ENCODE measurements at regions not wholly inside any gene's neighbourhood (a gene's known extent, or its start where the extent isn't known, plus 50 kb on each side); places are given as distances from the start of the nearest gene placed in this dataset.

GRCh38 chr3:189458528-189458927 lies 172.7 kb upstream of the TP63 start (continued):
- TF ChIP-seq PRDM6 (tag by site-specific recombination; IDR thresholded peaks at IDR 0.05) (peak; percentile 68; the same call in 1 of the 2 replicates), ZBTB21 (tag by site-specific recombination; IDR thresholded peaks at IDR 0.05) (0 out of 2 replicates have a peak, but pooled peaks have one; percentile 49), ZNF133 (tag by site-specific recombination; IDR thresholded peaks at IDR 0.05) (no peak), ZNF175 (tag by site-specific recombination; IDR thresholded peaks at IDR 0.05) (no peak), MYNN (tag by site-specific recombination; IDR thresholded peaks at IDR 0.05; ENCODE audit: borderline replicate concordance) (0 out of 2 replicates have a peak, but pooled peaks have one; percentile 31), ZNF157 (tag by site-specific recombination; IDR thresholded peaks at IDR 0.05) (no peak), GLI4 (tag by site-specific recombination; IDR thresholded peaks at IDR 0.05) (0 out of 2 replicates have a peak, but pooled peaks have one; percentile 33), SP7 (tag by site-specific recombination; IDR thresholded peaks at IDR 0.05) (peak; percentile 96), ZNF549 (tag by site-specific recombination; IDR thresholded peaks at IDR 0.05) (no peak), ZBTB1 (tag by site-specific recombination; IDR thresholded peaks at IDR 0.05) (no peak), ZSCAN4 (tag by site-specific recombination; IDR thresholded peaks at IDR 0.05) (peak; percentile 49; the same call in 1 of the 2 replicates), ZNF600 (tag by site-specific recombination; IDR thresholded peaks at IDR 0.05) (peak; percentile 88), ZNF449 (tag by site-specific recombination; IDR thresholded peaks at IDR 0.05) (peak; percentile 29; the same call in 1 of the 2 replicates), ZBTB8A (tag by site-specific recombination; IDR thresholded peaks at IDR 0.05) (peak; percentile 53; the same call in 1 of the 2 replicates), TSHZ1 (tag by site-specific recombination; IDR thresholded peaks at IDR 0.05; ENCODE audit: borderline replicate concordance) (peak; percentile 72), ZBTB44 (tag by site-specific recombination; IDR thresholded peaks at IDR 0.05) (peak; percentile 17; the same call in 1 of the 2 replicates), ZNF184 (tag by site-specific recombination; IDR thresholded peaks at IDR 0.05) (no peak), PRDM1 (tag by site-specific recombination; IDR thresholded peaks at IDR 0.05) (no peak), KLF10 (tag by site-specific recombination; IDR thresholded peaks at IDR 0.05) (no peak), ZFP37 (tag by site-specific recombination; IDR thresholded peaks at IDR 0.05) (peak; percentile 91), ZNF37A (tag by site-specific recombination; IDR thresholded peaks at IDR 0.05) (no peak), BCL11A (tag by site-specific recombination; IDR thresholded peaks at IDR 0.05; ENCODE audit: low read depth) (no peak), ZNF610 (tag by site-specific recombination; IDR thresholded peaks at IDR 0.05; ENCODE audit: borderline replicate concordance) (0 out of 2 replicates have a peak, but pooled peaks have one; percentile 62), PRDM4 (tag by site-specific recombination; IDR thresholded peaks at IDR 0.05) (peak; percentile 85), ZNF362 (tag by site-specific recombination; IDR thresholded peaks at IDR 0.05) (0 out of 2 replicates have a peak, but pooled peaks have one; percentile 60), ZNF48 (tag by site-specific recombination; IDR thresholded peaks at IDR 0.05) (no peak), ZNF529 (tag by site-specific recombination; IDR thresholded peaks at IDR 0.05; ENCODE audit: insufficient replicate concordance) (no peak)

Measured in HEK293 (cell line).